H9 (cell line): ENCODE measurements at regions not wholly inside any gene's neighbourhood (a gene's known extent, or its start where the extent isn't known, plus 50 kb on each side); places are given as distances from the start of the nearest gene placed in this dataset.

Experiments used
- DNase-seq: peaks from one replicate; pipeline ENCODE4 v3.0.0-alpha.2; 2017
- H2AFZ ChIP-seq: one replicate; pipeline ENCODE4 v1.6.1; 2013; ENCODE audit warnings: mild to moderate bottlenecking, low read length, control low read depth, moderate library complexity
- H2AK5ac ChIP-seq: 2 replicates; pipeline ENCODE4 v1.6.1; 2013; ENCODE audit warnings: low read length, control low read depth, mixed read lengths; ENCODE audit not compliant: insufficient read length
- H2BK120ac ChIP-seq: one replicate; pipeline ENCODE4 v1.6.1; 2013; ENCODE audit warnings: low read depth, mild to moderate bottlenecking, low read length, control low read depth, inconsistent platforms; ENCODE audit not compliant: poor library complexity, severe bottlenecking
- H2BK12ac ChIP-seq: 2 replicates; pipeline ENCODE4 v1.6.1; 2013; ENCODE audit warnings: low read length, control low read depth, mixed read lengths, low read depth; ENCODE audit not compliant: insufficient read length
- H2BK15ac ChIP-seq: 2 replicates; pipeline ENCODE4 v1.6.1; 2013; ENCODE audit warnings: low read depth, low read length, control low read depth
- H2BK20ac ChIP-seq: one replicate; pipeline ENCODE4 v1.6.1; 2013; ENCODE audit warnings: low read depth, mild to moderate bottlenecking, low read length, control low read depth, inconsistent platforms; ENCODE audit not compliant: poor library complexity, severe bottlenecking
- H2BK5ac ChIP-seq: 2 replicates; pipeline ENCODE4 v1.6.1; 2013; ENCODE audit warnings: low read length, control low read depth, mixed read lengths; ENCODE audit not compliant: insufficient read length
- H3K14ac ChIP-seq: 2 replicates; pipeline ENCODE4 v1.6.1; 2013; ENCODE audit warnings: low read length, control low read depth; ENCODE audit not compliant: insufficient read depth
- H3K18ac ChIP-seq: 2 replicates; pipeline ENCODE4 v1.6.1; 2013; ENCODE audit warnings: low read depth, mild to moderate bottlenecking, mixed read lengths, low read length, control low read depth; ENCODE audit not compliant: insufficient read length
- H3K23ac ChIP-seq: 2 replicates; pipeline ENCODE4 v1.6.1; 2013; ENCODE audit warnings: low read length, control low read depth, mixed read lengths, low read depth; ENCODE audit not compliant: insufficient read length
- H3K23me2 ChIP-seq: 2 replicates; pipeline ENCODE4 v1.6.1; 2013; ENCODE audit warnings: low read depth, mild to moderate bottlenecking, mixed read lengths, low read length, control low read depth; ENCODE audit not compliant: insufficient read length, poor library complexity, severe bottlenecking
- H3K27ac ChIP-seq: 2 replicates; pipeline ENCODE4 v1.5.1; 2013; ENCODE audit warnings: low read length, control low read depth, mixed read lengths, low read depth; ENCODE audit not compliant: insufficient read length
- H3K27me3 ChIP-seq: 2 replicates; pipeline ENCODE4 v1.6.1; 2013; ENCODE audit warnings: low read length, control low read depth, inconsistent platforms; ENCODE audit not compliant: insufficient read depth
- H3K4ac ChIP-seq: 2 replicates; pipeline ENCODE4 v1.6.1; 2013; ENCODE audit warnings: low read depth, mild to moderate bottlenecking, control low read depth, inconsistent platforms, low read length, moderate library complexity
- H3K4me1 ChIP-seq: 2 replicates; pipeline ENCODE4 v1.6.1; 2013; ENCODE audit warnings: low read length, control low read depth, inconsistent platforms; ENCODE audit not compliant: insufficient read depth
- H3K4me2 ChIP-seq: 2 replicates; pipeline ENCODE4 v1.6.1; 2013; ENCODE audit warnings: low read length, control low read depth, mixed read lengths; ENCODE audit not compliant: insufficient read length, insufficient read depth
- H3K56ac ChIP-seq: 2 replicates; pipeline ENCODE4 v1.6.1; 2013; ENCODE audit warnings: low read depth, mild to moderate bottlenecking, mixed read lengths, low read length, control low read depth; ENCODE audit not compliant: insufficient read length
- H3K79me1 ChIP-seq: 2 replicates; pipeline ENCODE4 v1.6.1; 2013; ENCODE audit warnings: low read depth, mild to moderate bottlenecking, moderate library complexity, low read length, control low read depth, inconsistent platforms; ENCODE audit not compliant: insufficient read depth, poor library complexity, severe bottlenecking
- H3K79me2 ChIP-seq: 2 replicates; pipeline ENCODE4 v1.6.1; 2013; ENCODE audit warnings: low read length, control low read depth, inconsistent platforms; ENCODE audit not compliant: insufficient read depth
- H3K9ac ChIP-seq: 2 replicates; pipeline ENCODE4 v1.6.1; 2013; ENCODE audit warnings: low read length, control low read depth, mixed read lengths; ENCODE audit not compliant: insufficient read length; ENCODE audit errors: extremely low read depth
- H3K9me3 ChIP-seq: one replicate; pipeline ENCODE4 v1.6.1; 2013; ENCODE audit warnings: low read depth, low read length, inconsistent platforms; ENCODE audit not compliant: control insufficient read depth
- H3T11ph ChIP-seq: one replicate; pipeline ENCODE4 v1.6.1; 2013; ENCODE audit warnings: mild to moderate bottlenecking, low read length, control low read depth, inconsistent platforms
- H4K20me1 ChIP-seq: one replicate; pipeline ENCODE4 v1.6.1; 2013; ENCODE audit not compliant: control insufficient read depth, insufficient read length, insufficient read depth
- H4K5ac ChIP-seq: 2 replicates; pipeline ENCODE4 v1.6.1; 2013; ENCODE audit warnings: low read depth, mild to moderate bottlenecking, mixed read lengths, low read length, control low read depth; ENCODE audit not compliant: insufficient read length
- H4K8ac ChIP-seq: replicated peaks from 2 replicates; pipeline ENCODE4 v1.6.1; 2013; ENCODE audit warnings: low read length, control low read depth, mixed read lengths, low read depth; ENCODE audit not compliant: insufficient read length
- H4K91ac ChIP-seq: 2 replicates; pipeline ENCODE4 v1.6.1; 2013; ENCODE audit warnings: low read depth, mild to moderate bottlenecking, moderate library complexity, mixed read lengths, low read length, control low read depth; ENCODE audit not compliant: insufficient read length
- H3K27ac Mint-ChIP-seq, 3 experiments: 2 replicates in 2 of 3; 3 replicates in 1 of 3; pipeline ENCODE4 v1.8.0; 2020 to 2021; ENCODE audit warnings: mixed read lengths in 3 of 3, mild to moderate bottlenecking in 1 of 3, moderate library complexity in 1 of 3
- H3K27me3 Mint-ChIP-seq: 2 replicates; pipeline ENCODE4 v1.8.0; 2021; ENCODE audit warnings: low read depth, mild to moderate bottlenecking, moderate library complexity, mixed read lengths
- H3K36me3 Mint-ChIP-seq, 3 experiments: 2 replicates in 2 of 3; 3 replicates in 1 of 3; pipeline ENCODE4 v1.8.0; 2020 to 2021; ENCODE audit warnings: low read depth in 3 of 3, mixed read lengths in 3 of 3; ENCODE audit not compliant: insufficient read depth in 1 of 3
- H3K4me1 Mint-ChIP-seq, 2 experiments: 2 replicates each; pipeline ENCODE4 v1.8.0; 2020; ENCODE audit warnings: mixed read lengths in 2 of 2
- H3K4me3 Mint-ChIP-seq, 2 experiments: 2 replicates in 1 of 2; 3 replicates in 1 of 2; pipeline ENCODE4 v1.8.0; 2020 to 2021; ENCODE audit warnings: mild to moderate bottlenecking in 2 of 2, mixed read lengths in 2 of 2, moderate library complexity in 1 of 2
- H3K9me3 Mint-ChIP-seq, 2 experiments: 2 replicates in 1 of 2; 3 replicates in 1 of 2; pipeline ENCODE4 v1.8.0; 2020; ENCODE audit warnings: mild to moderate bottlenecking in 2 of 2, mixed read lengths in 2 of 2, moderate library complexity in 1 of 2
- CTCF ChIP-seq: fragments of 200-600 bp; sonication (generic); conservative IDR thresholded peaks from 3 replicates; pipeline ENCODE4 v1.8.0; 2021; ENCODE audit warnings: antibody characterized with exemption, mild to moderate bottlenecking
- WGBS: extraction: QIAGEN DNeasy Blood & Tissue Kit; methylation state at CpG from one replicate; pipeline ENCODE4 v1.1.7; 2013; ENCODE audit warnings: missing lambda C conversion rate, low lambda C conversion rate, mixed read lengths; ENCODE audit not compliant: insufficient read length; ENCODE audit errors: extremely low coverage; 5-methylcytosine and 5-hydroxymethylcytosine counted together

- Histone ChIP-seq H4K8ac (no peak overlapping the region), H3K27me3 (no peaks in the 10 kb centered on the region), H3K14ac (no peak overlapping the region), H2BK12ac (no peak overlapping the region), H3T11ph (no peak overlapping the region), H4K20me1 (no peaks in the 10 kb centered on the region), H3K23ac (no peak overlapping the region), H3K56ac (no peak overlapping the region), H2AK5ac (no peak overlapping the region), H3K27ac (no peak overlapping the region), H2AFZ (no peak overlapping the region), H3K9me3 (no peaks in the 10 kb centered on the region), H3K79me2 (no peaks in the 10 kb centered on the region), H4K5ac (no peak overlapping the region), H3K4me1 (no peaks in the 10 kb centered on the region), H2BK20ac (no peak overlapping the region), H3K18ac (no peak overlapping the region), H3K23me2 (no peaks in the 10 kb centered on the region), H2BK120ac (no peak overlapping the region), H3K9ac (no peak overlapping the region), H2BK5ac (no peak overlapping the region), H3K4ac (no peak overlapping the region), H3K79me1 (no peaks in the 10 kb centered on the region), H3K4me2 (no peak overlapping the region), H4K91ac (no peak overlapping the region), H2BK15ac (no peak overlapping the region)
- no peaks in the 10 kb centered on the region for H3K9me3 Mint-ChIP-seq
- H3K27me3 Mint-ChIP-seq: no peaks in the 10 kb centered on the region; the same call in 1 of the 2 replicates
- H3K4me3 Mint-ChIP-seq: no peak overlapping the region
- H3K4me1 Mint-ChIP-seq: no peaks in the 10 kb centered on the region
- TF ChIP-seq CTCF: no peak
- WGBS: no CpG with 5 or more reads among the region's 1 CpG
- DNase-seq: no peak
- no peaks in the 10 kb centered on the region for H3K36me3 Mint-ChIP-seq
- H3K27ac Mint-ChIP-seq: no peak overlapping the region
Measured at GRCh38 chr3:132818251-132818650, 96.0 kb upstream of the NPHP3 start.
